OCI-LY7 (cell line): ENCODE measurements at regions not wholly inside any gene's neighbourhood (a gene's known extent, or its start where the extent isn't known, plus 50 kb on each side); places are given as distances from the start of the nearest gene placed in this dataset.

Experiments used
- BruUV-seq: library from RNA; stranded (reverse); fragments of 400-500 nt; replicated peaks from 2 replicates; lab custom pipeline; 2021; lab: Mats Ljungman, UMichigan
- CTCF ChIA-PET: fragments of 300-600 bp; sonication (Branson Sonifier 250); formaldehyde crosslinking; loops from one replicate; lab custom pipeline; 2022; ENCODE audit warnings: antibody characterized with exemption; ENCODE audit not compliant: unreplicated experiment; lab: Charles Lee
- POLR2A ChIA-PET: fragments of 300-600 bp; sonication (Branson Sonifier 250); formaldehyde crosslinking; loops from one replicate; lab custom pipeline; 2022; ENCODE audit warnings: antibody characterized with exemption; lab: Charles Lee
- DNase-seq: peaks from one replicate; pipeline ENCODE4 v3.0.0-alpha.2; 2015; ENCODE audit warnings: low spot score
- H2AFZ ChIP-seq: fragments of 200-600 bp; sonication (generic), shearing (Covaris generic); 2 replicates; pipeline ENCODE4 v1.6.1; 2014; ENCODE audit warnings: mild to moderate bottlenecking, antibody characterized with exemption, low read length, moderate library complexity
- H3K27ac ChIP-seq: fragments of 200-600 bp; sonication (generic); 2 replicates; pipeline ENCODE4 v1.5.1; 2014; ENCODE audit warnings: mixed run types, low read depth, mild to moderate bottlenecking, moderate library complexity, low read length, inconsistent platforms; ENCODE audit not compliant: poor library complexity, severe bottlenecking
- H3K36me3 ChIP-seq: fragments of 200-600 bp; sonication (generic); 2 replicates; pipeline ENCODE4 v1.6.1; 2014; ENCODE audit warnings: mild to moderate bottlenecking, antibody characterized with exemption, low read length, moderate library complexity, mixed read lengths; ENCODE audit not compliant: insufficient read depth
- H3K4me1 ChIP-seq: fragments of 200-600 bp; sonication (generic); 2 replicates; pipeline ENCODE4 v1.5.1; 2014; ENCODE audit warnings: mild to moderate bottlenecking, low read length; ENCODE audit not compliant: insufficient read depth, poor library complexity, severe bottlenecking
- H3K4me2 ChIP-seq: fragments of 200-600 bp; sonication (generic); 2 replicates; pipeline ENCODE4 v1.6.1; 2014; ENCODE audit warnings: mild to moderate bottlenecking, low read length
- H3K4me3 ChIP-seq: fragments of 200-600 bp; sonication (generic); 2 replicates; pipeline ENCODE4 v1.5.1; 2014; ENCODE audit warnings: mild to moderate bottlenecking, low read depth, low read length; ENCODE audit not compliant: poor library complexity, severe bottlenecking
- H3K79me2 ChIP-seq: fragments of 200-600 bp; sonication (generic); 2 replicates; pipeline ENCODE4 v1.6.1; 2016; ENCODE audit warnings: low read depth, mild to moderate bottlenecking, low read length, moderate library complexity, mixed read lengths; ENCODE audit not compliant: insufficient read depth
- H3K9me2 ChIP-seq: fragments of 200-600 bp; sonication (generic); 2 replicates; pipeline ENCODE4 v1.6.1; 2016; ENCODE audit warnings: mild to moderate bottlenecking, low read length, mixed read lengths; ENCODE audit not compliant: insufficient read depth
- H3K9me3 ChIP-seq: fragments of 200-600 bp; sonication (generic); 2 replicates; pipeline ENCODE4 v1.6.1; 2014; ENCODE audit warnings: mild to moderate bottlenecking, mixed run types, low read length, mixed read lengths
- H4K20me1 ChIP-seq: fragments of 200-600 bp; sonication (generic); 2 replicates; pipeline ENCODE4 v1.6.1; 2014; ENCODE audit warnings: mild to moderate bottlenecking, antibody characterized with exemption, low read length, moderate library complexity, mixed read lengths; ENCODE audit not compliant: insufficient read depth
- CTCF ChIP-seq: fragments of 200-600 bp; sonication (generic); conservative IDR thresholded peaks from 2 replicates; pipeline ENCODE4 v1.5.1; 2014; ENCODE audit warnings: mild to moderate bottlenecking, antibody characterized with exemption, low read length, moderate library complexity, mixed read lengths
- EZH2phosphoT487 ChIP-seq: fragments of 200-600 bp; sonication (generic); IDR thresholded peaks from 2 replicates; pipeline ENCODE4 v1.6.1; 2018; ENCODE audit warnings: low read depth, borderline replicate concordance, mild to moderate bottlenecking, mixed run types, antibody characterized with exemption, low read length, moderate library complexity, mixed read lengths
- intact Hi-C: fragments of 100-400 bp; cut with micrococcal nuclease; formaldehyde crosslinking; loops from one replicate; pipeline ENCODE4 v1.10.0; 2022; ENCODE audit not compliant: unreplicated experiment

DNA sequence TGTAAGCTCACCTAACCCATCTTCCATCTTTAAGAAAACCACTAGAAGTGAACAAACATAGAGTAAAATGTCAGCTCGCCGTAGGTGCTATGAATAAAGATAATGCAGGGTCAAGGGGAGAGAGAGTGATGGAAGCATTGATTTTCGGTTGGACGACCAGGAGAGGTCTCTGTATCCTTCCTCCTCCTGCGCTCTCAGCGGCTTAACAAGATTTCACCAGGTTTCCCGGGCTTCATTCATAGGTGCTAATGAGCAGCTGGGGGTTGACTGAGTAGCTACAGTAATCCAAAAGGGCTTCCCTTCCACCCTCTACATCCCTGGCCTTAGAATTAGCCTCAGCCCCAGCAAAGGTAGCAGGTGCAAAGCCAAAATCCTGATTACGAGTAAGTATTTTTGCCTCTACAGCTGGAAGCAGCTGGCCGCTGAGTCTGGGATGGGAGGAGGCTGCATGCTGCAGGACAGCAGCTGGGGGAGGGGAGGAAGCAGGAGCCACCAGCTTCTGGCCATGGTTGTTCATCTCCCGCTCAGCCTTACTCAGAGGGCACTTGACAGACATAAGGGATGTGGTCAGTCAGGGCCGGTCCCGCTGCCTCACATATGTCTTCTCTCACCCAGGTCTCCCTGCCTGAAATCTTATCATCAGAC is 112.0 kb upstream of the IL12B start:
- Histone ChIP-seq H3K27ac (no peak overlapping the region), H3K9me3 (no peaks in the 10 kb centered on the region), H2AFZ (no peak overlapping the region), H3K36me3 (no peaks in the 10 kb centered on the region), H3K79me2 (no peaks in the 10 kb centered on the region), H3K4me1 (no peaks in the 10 kb centered on the region), H4K20me1 (no peaks in the 10 kb centered on the region), H3K4me3 (no peak overlapping the region), H3K9me2 (no peaks in the 10 kb centered on the region), H3K4me2 (no peak overlapping the region)
- CTCF ChIA-PET: no interaction called here
- POLR2A ChIA-PET: no interaction called here
- no peak for TF ChIP-seq EZH2phosphoT487
- no peak for TF ChIP-seq CTCF
- no peak for DNase-seq
- intact Hi-C loops: loop anchor here (5.0 kb wide), 1 partner anchor 545 kb away; no protein-coding TSS in a partner anchor
- BruUV-seq: no TSS peak

DNA sequence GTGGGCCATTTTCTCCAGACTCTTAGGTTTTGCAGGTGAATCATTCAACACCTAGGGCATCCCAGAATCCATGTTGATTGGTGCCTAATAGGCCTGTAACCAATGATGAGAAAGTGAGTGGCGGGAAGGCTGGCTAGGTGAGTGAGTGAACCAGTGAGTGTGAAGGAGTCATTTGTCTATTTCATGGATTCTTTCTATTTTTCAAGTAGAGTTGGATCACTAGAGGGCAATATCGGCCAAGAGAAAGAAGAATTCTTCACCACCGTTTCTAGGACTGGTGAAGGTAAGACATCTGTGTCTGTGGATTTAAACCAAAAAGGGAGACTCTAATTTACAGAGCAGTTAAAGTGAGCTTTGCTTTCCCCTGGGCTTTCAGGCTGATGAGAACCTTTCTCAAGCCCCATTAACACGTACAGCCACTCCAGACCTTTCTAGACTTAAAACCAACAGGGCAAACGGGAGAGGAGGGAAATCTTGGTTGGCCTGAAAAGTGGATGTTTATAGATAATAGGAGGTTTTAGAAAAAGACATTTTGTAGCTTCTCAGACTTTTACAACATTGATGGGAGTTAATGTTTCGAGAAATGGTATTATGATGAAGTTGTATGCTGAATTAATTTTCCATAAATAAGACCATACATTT is 114.3 kb upstream of the IL12B start:
- H3K27ac ChIP-seq: no peak overlapping the region
- no TSS peak for BruUV-seq
- peak; percentile 31 for DNase-seq

More for the DNA sequence above, 114.3 kb upstream of the IL12B start:
- CTCF ChIA-PET: interaction anchor here (1.1 kb wide), 1 partner anchor 543 kb away, joined by 3 read pairs; no protein-coding TSS in a partner anchor
- Histone ChIP-seq H4K20me1 (no peaks in the 10 kb centered on the region), H3K4me1 (no peaks in the 10 kb centered on the region), H3K4me2 (no peak overlapping the region), H3K4me3 (no peak overlapping the region), H3K9me3 (no peaks in the 10 kb centered on the region), H3K36me3 (no peaks in the 10 kb centered on the region), H2AFZ (no peak overlapping the region), H3K9me2 (no peaks in the 10 kb centered on the region), H3K79me2 (no peaks in the 10 kb centered on the region)
- intact Hi-C loops: loop anchor here (5.0 kb wide), 1 partner anchor 543 kb away; no protein-coding TSS in a partner anchor
- POLR2A ChIA-PET: no interaction called here
- peak; percentile 67 for TF ChIP-seq CTCF
- TF ChIP-seq EZH2phosphoT487: no peak
